NCI-H1694 treated with DMSO at 0.1 percent for 48 hours (cell line): ENCODE measurements at regions not wholly inside any gene's neighbourhood (a gene's known extent, or its start where the extent isn't known, plus 50 kb on each side); places are given as distances from the start of the nearest gene placed in this dataset.

Experiments used
- DNase-seq: peaks from one replicate; lab custom pipeline; 2025; lab: John Stamatoyannopoulos, UW

DNA sequence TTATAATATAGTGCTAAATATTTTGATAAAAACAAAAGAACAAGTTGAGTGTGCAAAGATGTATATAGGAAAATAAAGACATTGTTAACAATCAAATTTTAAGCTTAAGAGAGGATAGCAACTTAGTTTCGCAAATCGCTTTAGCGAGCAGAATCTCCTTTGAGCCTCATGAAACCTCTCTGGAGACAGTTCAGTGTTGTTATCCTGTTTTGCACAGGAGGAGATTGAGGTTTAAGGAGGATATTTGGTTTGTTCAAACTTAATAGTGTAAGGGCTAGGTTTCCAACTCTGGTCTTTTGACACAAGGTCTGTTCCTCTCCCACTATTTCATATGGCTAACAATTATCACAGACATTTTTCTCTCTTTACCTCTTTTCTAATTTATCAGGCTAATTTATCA, 1848.5 kb upstream of the TENM3 start:
- DNase-seq, result no peak

DNA sequence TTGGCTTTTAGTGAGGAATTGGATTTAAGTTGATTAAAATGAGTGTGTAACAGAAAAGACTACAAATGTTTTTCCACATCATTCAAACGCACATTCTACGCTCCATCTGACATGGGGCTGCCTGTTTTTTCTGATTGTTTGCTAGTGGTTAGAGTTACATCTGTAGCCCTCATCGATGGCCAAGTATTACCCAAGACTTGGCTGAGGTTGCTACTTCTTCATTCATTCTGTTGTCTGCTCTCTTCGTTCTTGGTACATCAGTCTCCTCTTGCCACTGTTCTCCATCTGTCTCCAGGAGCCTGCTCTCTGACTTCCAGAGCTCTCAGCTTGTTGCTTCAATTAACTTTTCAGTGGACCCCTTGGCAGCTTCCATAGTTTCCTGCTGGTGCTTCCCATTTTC, 1844.6 kb upstream of the TENM3 start:
- no peak for DNase-seq

DNA sequence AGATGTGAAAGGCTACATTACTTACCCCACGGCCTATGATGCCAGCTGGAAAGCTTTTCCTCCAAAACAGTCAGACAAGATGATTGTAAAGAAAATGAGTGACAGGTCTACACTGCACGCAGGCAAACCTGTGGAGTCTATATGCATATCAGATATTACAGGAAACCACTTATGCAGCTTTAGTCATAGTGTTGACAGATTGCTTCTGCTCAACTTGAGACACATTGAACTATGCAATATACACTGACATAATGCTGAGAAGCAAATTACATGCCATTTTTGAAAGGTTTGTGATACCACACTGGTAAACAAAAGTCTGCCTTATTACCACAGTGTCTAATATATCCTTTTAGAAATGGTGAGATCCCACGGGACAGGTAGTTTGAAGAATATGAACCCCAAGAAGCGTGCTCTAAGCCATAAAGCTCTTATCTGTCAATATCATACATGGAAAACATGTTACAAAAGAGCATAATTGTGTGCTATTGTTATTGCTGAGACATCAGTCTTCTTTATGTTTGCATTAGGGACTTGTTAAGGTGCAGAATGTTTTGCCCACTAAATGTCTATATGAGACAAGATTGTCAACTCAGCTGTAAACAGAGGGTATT, 1835.8 kb upstream of the TENM3 start:
- no peak for DNase-seq

DNA sequence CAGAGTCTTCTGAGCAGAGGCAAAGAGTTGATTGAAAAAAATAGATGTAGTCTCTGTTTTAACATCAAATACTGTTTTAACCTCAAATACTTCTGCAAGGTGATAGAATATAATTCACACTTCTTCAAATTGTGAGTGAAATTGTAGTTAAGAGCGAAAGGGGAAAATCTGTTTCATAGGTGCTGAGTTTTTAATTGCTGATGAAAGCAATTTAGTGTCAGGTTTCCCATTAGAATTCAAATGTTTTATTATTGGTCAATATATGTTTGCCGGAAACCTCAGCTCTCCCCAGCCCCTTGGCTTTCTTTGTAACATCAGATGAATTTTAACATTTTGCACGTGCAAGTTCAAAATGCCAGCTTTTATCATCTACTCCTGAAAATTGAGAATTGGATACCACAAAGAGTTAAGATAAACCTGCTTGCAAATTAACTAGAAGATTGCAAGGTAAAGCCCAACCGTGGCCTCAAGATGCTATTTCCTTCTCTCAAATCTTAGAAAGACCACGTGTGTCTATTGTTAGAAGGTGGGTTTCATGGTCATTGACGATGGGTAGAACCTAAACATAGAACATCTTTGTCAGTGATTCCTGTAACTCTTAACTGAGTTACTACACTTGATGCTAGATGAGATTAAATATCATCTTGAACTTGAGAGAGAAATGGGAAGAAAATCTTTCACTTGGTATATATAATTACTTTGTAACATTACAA, 1824.2 kb upstream of the TENM3 start:
- no peak for DNase-seq

DNA sequence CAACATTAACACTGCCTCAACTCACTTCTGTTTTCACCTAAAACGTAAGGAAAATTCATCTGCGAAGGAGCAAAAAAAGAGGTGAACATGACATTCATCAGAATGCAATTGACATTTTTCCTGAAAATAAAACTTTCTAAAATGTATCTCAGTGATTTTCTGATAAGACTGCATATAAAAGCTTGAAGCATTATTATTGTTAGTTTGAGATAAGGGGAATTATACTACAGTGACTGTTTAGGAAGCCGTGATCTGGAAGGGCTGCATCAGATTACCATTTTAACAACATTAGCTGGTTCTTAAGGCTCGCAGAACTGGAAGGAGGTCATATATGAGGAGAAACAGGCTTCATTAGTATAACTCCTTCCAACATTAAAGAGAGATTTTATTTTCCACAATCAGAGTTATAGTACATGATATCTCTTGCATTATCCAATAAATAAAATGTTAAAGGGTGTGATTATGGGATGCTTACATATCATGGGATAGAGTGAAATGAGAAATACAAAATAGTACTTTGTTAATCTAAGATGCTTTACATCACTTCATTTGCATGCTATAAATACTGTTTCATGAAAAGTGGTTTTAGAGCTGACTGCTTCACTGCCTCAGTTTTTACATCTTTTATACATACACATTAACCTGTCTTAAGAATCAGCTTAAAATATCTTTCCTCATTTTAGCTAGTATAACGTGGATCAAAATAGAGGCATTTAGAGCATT, 1820.1 kb upstream of the TENM3 start:
- DNase-seq, result no peak

DNA sequence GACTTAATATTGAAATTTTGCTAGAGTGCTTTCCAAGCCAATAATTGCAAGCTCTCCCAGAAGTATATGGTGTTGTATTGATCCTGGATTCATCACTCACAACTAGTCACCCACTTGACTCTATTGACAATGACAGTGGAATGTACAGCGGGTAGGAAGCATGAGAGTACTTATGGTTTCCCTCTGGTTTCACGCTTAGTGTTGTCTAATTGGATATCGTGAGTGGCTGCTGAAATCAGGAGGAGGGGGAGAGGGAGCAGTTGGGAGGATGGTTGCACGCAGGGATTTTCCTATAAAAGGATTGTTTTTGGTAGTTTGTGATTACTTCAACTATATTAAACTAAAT, 1819.5 kb upstream of the TENM3 start:
- DNase-seq, result no peak

DNA sequence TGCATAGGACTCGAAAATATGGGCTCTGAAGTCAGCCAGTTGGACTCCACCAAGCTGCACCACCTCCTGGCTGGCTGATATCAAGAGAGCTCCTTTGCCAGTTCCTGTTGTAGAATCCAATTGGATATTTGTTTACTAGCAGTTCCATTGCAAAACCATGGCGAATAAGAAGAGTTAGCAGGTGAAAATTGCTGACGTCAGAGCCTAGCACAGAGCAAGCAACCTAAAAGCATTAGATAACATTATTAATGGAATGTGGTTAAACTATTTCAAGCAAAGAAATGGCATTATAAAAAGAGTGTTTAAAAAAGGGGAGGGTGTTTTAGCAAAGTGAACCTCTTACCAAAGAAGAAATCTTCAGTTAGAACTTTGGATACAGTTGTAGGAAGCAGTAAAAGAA, 1816.3 kb upstream of the TENM3 start:
- DNase-seq, result no peak

DNA sequence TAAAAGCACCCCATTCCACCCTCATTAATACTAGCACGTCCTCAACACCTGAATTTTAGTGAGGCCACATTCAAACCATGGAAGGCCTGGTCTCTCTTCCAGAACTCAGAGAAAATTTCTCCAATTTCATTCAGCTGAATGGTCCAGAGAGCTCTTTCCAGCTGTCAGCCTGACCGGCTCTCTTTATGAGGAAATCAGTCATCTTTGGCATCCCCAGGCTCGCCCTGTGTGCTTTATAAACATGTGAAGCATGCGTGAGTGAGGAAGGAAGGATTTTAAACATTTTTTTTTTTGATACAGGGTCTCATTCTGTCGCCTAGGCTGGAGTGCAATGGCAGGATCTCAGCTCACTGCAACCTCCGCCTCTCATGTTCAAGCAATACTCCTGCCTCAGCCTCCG, 1812.9 kb upstream of the TENM3 start:
- DNase-seq, result no peak

DNA sequence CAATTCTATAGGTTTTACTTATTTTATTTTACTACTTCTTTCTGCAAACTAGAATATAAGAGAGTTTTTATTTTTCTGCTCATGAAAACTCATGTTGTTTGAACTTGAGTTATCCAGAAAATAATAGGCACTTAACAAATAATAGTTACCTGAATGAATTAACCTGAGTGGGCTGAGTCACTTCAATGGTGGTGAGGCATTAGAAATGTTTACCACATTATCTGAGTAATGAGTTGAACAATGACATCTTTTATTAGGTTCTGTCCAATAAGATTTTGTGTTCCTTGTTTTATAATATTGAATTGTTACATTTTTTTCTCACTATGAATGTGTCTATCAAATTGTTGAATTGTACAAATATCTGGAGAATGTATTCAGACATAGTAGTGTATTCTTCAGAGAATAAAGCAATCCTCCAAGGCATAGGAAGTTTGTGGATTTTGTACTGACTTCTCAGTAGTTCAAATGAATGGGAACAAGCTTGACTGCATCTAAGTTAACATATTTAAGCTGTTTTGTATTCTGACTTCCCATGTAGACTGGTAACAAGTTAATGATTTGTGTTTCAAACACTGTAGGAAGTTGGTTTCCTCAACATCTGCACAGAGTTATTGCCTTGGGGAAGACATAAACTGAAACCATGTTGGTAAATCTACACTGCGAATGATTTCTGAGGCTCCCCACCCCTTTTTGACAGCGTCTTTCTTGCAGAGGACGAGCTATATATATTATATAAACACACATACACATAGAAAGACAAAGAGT, 1808.9 kb upstream of the TENM3 start:
- DNase-seq, result no peak

DNA sequence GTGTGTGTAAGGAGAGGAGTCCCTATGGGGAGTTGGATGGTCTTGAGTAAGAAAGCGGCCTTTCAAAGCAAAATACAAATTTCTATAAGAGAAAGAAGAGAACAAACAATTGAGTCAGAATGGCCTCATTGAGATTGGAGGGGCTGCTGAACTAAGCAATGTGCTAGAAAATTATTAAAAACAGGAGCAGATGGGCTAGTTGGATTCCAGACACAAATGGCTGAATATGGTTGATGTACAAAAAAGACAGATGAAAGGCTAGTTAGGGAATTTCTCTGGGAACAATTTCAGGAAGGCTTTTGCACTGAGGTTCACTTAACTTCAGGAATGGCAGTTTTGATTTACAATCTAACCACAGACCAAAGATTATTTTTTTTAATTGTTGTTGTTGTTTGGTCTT, 1806.8 kb upstream of the TENM3 start:
- no peak for DNase-seq

DNA sequence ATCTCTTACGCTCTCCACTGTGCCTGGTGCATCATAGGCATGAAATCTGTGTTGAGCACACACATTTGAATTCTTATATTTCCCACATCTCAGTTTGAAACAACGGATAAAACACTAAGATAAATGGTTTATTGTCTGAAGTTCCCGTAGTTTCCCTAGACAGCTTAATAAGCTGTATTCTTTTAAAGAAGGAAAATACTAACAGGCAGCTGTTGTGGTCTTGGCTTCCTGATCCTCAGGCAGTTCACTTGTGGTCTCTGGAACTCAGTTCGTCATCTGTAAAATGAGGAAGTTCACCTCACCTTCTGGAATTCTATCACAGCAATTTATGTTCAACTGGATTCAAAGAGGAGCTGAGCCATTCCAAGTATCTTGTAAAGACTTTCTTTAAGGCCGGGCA, 1805.6 kb upstream of the TENM3 start:
- DNase-seq, result no peak

DNA sequence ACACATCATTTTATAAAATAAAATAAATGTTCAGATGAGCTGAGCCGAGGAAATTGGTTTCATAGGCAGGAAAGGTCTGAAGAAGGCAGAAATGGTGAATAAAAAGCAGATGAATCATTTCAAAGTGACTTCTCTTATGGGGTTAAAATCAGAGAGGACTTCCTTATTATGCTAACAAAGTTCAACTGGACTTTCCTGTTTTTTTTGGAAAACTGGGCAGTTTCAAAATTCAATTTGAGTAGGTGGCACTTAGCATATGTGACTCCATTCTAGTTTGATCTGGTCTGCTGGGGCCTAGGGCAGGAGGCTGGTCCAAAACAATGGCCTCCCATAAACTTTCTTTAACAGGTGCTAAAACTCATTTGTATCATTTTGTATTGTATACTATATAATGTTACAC, 1794.9 kb upstream of the TENM3 start:
- no peak for DNase-seq

DNA sequence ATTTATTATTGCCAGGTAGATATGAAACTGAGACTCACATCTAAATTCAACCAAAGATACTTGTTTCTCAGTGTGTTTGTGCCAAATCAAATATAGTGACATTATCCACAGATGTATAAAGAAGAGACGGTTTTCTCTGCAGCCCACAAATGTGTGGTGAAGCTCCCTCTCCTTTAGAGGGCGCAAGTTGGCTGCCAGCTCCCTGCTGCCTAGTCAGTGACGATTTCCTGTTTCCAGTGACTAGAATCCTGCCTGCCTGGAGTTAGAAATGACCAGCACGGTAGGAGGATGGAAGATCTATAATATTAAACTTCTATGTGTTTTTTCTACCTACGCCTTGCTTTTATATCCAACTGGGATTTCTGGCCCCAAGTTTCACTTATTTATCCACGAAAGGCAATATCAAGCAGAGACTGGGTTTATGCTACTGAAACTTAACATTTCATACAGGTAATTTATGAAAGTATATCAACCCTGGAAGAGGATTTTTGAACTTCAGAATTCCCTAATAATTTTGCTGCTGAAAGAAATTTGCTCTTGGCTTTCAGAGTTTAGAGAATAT, 1793.7 kb upstream of the TENM3 start:
- DNase-seq, result peak; percentile 10

DNA sequence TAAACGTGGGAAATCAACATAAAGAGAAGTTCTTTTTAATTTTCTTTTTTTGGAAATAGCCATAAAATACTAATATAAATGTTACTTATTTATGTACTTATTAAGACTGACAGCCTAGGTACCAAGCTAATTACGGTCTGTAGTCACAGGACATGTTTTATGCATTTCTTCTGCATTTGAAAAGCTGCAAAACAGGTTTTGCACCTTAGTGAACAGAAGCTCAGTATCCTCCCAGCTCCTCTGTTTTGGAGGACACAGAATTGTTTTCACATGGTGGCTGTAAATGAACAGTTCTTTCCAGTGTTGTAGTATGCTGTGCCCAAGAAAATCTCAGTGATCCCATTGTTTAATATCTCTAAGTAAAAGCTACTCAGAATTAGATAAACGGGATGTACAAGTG, 1788.0 kb upstream of the TENM3 start:
- DNase-seq, result no peak

DNA sequence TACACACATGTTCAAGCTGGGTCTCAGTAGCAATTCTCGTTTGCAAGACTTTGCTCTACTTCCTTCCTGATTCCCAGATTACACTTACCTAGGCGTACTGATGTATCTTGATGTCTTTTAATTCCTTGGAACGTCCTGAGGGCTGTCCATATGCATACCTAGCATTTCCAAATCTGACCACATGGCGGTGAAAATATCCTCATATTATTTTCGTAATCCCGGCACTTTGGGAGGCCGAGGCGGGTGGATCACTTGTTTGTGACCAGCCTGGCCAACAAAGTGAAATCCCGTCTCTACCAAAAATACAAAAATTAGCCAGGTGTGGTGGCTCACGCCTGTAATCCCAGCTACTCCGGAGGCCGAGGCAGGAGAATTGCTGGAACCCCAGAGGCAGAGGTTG, 1786.3 kb upstream of the TENM3 start:
- no peak for DNase-seq

DNA sequence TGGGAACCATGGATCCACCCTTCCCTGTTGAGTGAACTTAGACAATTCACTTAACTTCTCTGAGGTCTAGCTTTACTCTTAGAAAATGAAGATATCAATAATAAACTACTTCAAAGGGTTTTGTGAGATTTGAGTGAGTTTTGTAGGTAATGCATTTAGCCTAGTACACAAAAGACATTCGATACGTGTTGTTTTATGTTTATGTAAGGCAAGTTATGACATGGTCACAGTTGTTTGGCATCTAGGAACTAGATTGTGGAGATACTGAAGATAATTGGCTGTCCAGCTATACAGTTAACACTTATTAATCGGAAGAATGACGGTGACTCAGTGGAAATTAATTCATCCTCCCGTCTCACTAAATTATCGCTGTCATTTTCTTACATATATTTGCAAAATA, 1781.1 kb upstream of the TENM3 start:
- no peak for DNase-seq

DNA sequence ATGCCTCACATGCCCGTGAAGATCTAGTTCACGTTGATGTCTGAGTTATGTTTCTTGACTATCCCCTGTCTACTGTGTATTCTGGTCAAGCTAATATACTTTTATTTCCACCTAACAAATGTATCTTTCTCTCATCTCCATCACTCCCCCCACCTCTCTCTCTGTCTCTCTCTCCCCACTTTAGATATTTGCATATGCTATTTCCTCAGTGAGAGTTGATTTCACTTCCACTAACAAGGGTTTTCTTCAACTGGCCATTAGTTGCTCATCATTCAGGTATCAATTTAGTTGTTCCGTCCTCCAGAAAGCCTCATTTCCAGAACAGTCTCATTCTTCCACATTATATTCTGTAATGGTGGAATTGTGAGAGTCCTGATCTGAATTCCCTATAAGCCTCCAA, 1777.8 kb upstream of the TENM3 start:
- DNase-seq, result no peak

DNA sequence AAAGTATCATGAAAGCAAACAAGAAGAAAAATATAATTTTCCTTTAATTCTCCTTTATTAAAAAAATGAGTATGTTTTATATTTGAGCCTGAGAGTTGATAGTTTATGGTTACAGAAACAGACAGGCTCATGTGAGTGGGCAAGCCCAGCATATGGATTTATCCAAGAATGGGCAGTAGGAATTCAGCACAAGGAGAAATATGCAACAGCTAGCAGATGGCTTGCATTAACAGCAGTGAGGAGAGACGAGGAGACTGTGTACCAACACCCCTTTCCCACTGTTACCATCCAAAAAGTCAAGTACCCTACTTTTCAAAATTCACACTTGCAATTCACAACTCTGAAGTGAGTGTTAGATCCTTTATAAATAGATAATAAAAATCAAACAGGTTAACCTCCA, 1760.2 kb upstream of the TENM3 start:
- DNase-seq, result no peak

DNA sequence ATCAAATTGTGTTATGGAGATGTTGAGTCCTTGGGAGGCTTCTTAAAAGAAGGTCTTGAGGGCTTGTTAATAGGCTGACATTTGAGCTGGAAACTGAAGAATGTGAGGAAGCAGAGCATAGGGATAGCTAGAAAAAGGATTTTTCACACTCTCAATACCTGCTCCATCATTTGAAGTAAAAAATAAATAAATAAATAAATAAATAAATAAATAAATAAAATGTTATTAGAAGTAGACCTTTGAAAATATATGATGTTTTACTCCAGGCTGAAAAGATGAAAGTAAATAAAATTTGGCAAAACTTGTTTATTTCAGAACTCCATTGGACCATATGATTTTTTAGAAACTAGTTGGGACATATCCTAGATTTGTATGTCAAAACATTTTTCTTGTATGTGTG, 1757.8 kb upstream of the TENM3 start:
- no peak for DNase-seq

DNA sequence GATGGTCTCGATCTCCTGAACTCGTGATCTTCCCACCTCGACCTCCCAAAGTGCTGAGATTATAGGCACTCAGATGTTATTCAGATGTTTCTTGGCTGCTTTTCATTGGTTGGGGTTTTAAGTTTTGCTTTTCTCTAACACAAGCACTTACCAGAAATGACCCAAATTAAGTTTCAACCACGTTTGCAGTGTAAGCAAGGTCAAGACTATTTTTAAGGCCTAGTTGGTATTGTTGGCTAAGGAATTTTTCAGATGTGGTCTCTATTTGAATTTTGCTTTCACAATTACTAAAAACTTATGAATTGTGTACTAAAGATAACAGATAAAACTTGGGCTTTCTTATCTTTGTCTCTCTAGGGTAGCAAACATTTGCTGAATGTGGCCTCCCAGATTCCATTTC, 1756.9 kb upstream of the TENM3 start:
- no peak for DNase-seq

DNA sequence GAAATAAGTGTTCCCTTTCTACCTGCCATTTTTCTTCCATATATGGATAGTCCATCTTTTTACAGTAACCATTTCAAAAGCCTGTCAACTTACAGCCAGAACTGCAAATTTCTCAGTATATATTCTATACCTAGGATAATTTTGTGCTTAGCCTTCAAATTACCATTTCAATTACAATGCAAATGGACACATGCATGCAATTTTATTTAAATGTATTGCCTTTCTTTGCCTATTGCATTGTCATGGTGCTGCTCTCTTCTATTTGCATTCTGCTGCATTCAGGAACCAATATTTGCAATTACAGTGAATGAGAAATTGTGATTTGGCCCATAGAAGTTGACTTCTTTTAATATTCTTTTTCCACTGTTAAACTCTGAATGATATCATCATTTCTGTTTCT, 1753.4 kb upstream of the TENM3 start:
- DNase-seq, result no peak

DNA sequence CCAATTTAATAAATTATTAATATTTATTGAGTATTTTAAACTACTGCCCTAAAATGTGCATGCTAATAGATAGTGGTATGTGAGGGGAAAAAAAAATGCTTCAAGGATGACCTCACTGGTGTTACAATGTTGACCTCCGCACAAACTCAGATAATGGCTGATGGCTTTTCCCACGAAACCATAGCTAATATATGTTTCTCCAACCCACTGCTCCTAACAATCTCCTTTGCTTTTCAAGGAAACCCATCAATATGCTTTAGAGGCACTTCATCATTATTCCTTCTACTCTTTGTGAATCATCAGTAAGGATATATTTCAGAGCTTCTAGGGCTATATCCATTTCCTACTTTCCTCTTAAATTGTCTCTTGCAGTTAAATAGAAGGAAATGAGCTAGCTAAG, 1752.0 kb upstream of the TENM3 start:
- DNase-seq, result no peak

DNA sequence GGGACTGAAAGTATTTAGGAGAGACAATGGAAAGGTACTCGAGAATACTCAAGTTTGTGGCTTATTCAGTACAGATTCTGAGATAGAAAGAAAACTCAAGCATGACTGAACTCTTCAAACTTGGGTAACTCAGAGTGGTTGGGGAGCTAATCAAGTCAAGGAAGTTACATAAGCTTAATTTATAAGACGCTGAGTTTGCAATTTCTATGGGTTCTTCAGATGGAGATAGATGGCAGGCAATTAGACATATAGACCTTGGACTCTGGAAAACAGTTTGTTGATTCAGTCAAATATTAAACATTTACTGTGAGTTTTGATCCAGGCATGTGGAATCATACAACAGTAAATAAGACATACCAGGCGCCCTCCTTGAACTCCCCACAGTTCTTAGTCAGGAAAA, 1749.9 kb upstream of the TENM3 start:
- no peak for DNase-seq
